K562 (cell line): ENCODE measurements at regions not wholly inside any gene's neighbourhood (a gene's known extent, or its start where the extent isn't known, plus 50 kb on each side); places are given as distances from the start of the nearest gene placed in this dataset.

ENCODE experiments used
- ARID1B ChIP-seq: fragments of 450-650 bp; IDR thresholded peaks from 2 replicates; pipeline ENCODE4 v1.6.1; 2016; ENCODE audit warnings: antibody characterized with exemption, mild to moderate bottlenecking, inconsistent platforms
- ATF7 ChIP-seq: fragments of 450-650 bp; IDR thresholded peaks from 2 replicates; pipeline ENCODE4 v1.7.1; 2014; ENCODE audit warnings: mild to moderate bottlenecking, moderate library complexity
- CEBPG ChIP-seq, 3 experiments: fragments of 200-800 bp in 1 of 3; sonication (Bioruptor generic) in 1 of 3; sonication (generic) in 1 of 3; formaldehyde crosslinking in 1 of 3; IDR thresholded peaks in 2 of 3; conservative IDR thresholded peaks in 1 of 3; 2 replicates each; pipeline versions ENCODE4 v1.6.1 to v1.8.0; 2016 to 2022; ENCODE audit warnings: missing compliant biosample characterization in 2 of 3, missing genetic modification characterization in 2 of 3, mild to moderate bottlenecking in 1 of 3, missing genetic modification reagents in 1 of 3
- COPS2 ChIP-seq: fragments of 450-650 bp; conservative IDR thresholded peaks from 2 replicates; pipeline ENCODE4 v1.6.1; 2016; ENCODE audit warnings: mild to moderate bottlenecking, moderate library complexity
- DACH1 ChIP-seq: fragments of 450-650 bp; IDR thresholded peaks from 2 replicates; pipeline ENCODE4 v1.6.1; 2018; ENCODE audit not compliant: partially characterized antibody
- DPF2 ChIP-seq: fragments of 450-650 bp; IDR thresholded peaks from 2 replicates; pipeline ENCODE4 v1.6.1; 2016
- ETV5 ChIP-seq: sonication (generic); formaldehyde crosslinking; IDR thresholded peaks from 2 replicates; pipeline ENCODE4 v1.4.0; 2020; ENCODE audit warnings: low read depth, mild to moderate bottlenecking, missing genetic modification reagents
- KAT7 ChIP-seq: sonication (generic); formaldehyde crosslinking; IDR thresholded peaks from 2 replicates; pipeline ENCODE4 v1.8.0; 2022; ENCODE audit warnings: missing genetic modification reagents, mild to moderate bottlenecking, borderline replicate concordance
- KLF1 ChIP-seq: fragments of 450-650 bp; IDR thresholded peaks from 2 replicates; pipeline ENCODE4 v1.6.1; 2016; ENCODE audit warnings: missing genetic modification characterization, missing compliant biosample characterization
- NR4A1 ChIP-seq, 2 experiments: fragments of 250-450 bp in 1 of 2; fragments of 450-650 bp in 1 of 2; sonication (Bioruptor Pico) in 1 of 2; IDR thresholded peaks; 2 replicates each; pipeline versions ENCODE4 v1.4.0 to v1.6.1; 2016 to 2020; ENCODE audit warnings: mild to moderate bottlenecking in 2 of 2, missing compliant biosample characterization in 1 of 2, missing genetic modification characterization in 1 of 2, moderate library complexity in 1 of 2
- POLR3A ChIP-seq: IDR thresholded peaks from 2 replicates; pipeline ENCODE4 v1.6.1; 2011; ENCODE audit warnings: borderline replicate concordance, mild to moderate bottlenecking, moderate library complexity; ENCODE audit not compliant: insufficient read length, insufficient read depth; ENCODE audit errors: extremely low read depth
- PRDM10 ChIP-seq: fragments of 450-650 bp; IDR thresholded peaks from 2 replicates; pipeline ENCODE4 v1.6.1; 2018; ENCODE audit not compliant: partially characterized antibody
- SMARCA4 ChIP-seq: fragments of 450-650 bp; IDR thresholded peaks from 2 replicates; pipeline ENCODE4 v1.6.1; 2016
- SNIP1 ChIP-seq: fragments of 450-650 bp; IDR thresholded peaks from 2 replicates; pipeline ENCODE4 v1.7.1; 2017; ENCODE audit warnings: low read depth, mild to moderate bottlenecking
- SRF ChIP-seq, 2 experiments: fragments of 250-450, 450-650 bp in 1 of 2; sonication (Bioruptor Pico) in 1 of 2; sonication (generic) in 1 of 2; formaldehyde crosslinking; IDR thresholded peaks; 2 replicates each; pipeline versions ENCODE4 v1.5.0 to v1.5.1; 2020 to 2022; ENCODE audit warnings: mild to moderate bottlenecking in 1 of 2, missing genetic modification reagents in 1 of 2
- TAF7 ChIP-seq: fragments of 450-650 bp; IDR thresholded peaks from 2 replicates; pipeline ENCODE4 v1.6.1; 2016; ENCODE audit warnings: missing genetic modification characterization, missing compliant biosample characterization
- ZKSCAN8 ChIP-seq: fragments of 200-800 bp; sonication (Bioruptor generic); IDR thresholded peaks from 2 replicates; pipeline ENCODE4 v1.6.1; 2016; ENCODE audit warnings: missing genetic modification characterization, missing compliant biosample characterization
- ZNF134 ChIP-seq: fragments of 250-450 bp; sonication (Bioruptor Pico); conservative IDR thresholded peaks from 2 replicates; pipeline ENCODE4 v1.4.0; 2020
- ZNF77 ChIP-seq: fragments of 250-450 bp; sonication (Bioruptor Pico); IDR thresholded peaks from 2 replicates; pipeline ENCODE4 v1.5.0; 2020
- TF ChIP-seq, protein P1 (sequence below): fragments of 450-650 bp; IDR thresholded peaks from 2 replicates; pipeline ENCODE4 v1.7.1; 2018; ENCODE audit warnings: mild to moderate bottlenecking, low read depth; ENCODE audit not compliant: partially characterized antibody
- TF ChIP-seq, protein P2 (sequence below): fragments of 450-650 bp; IDR thresholded peaks from 2 replicates; pipeline ENCODE4 v1.6.1; 2016; ENCODE audit warnings: missing biosample characterization, missing genetic modification characterization

DNA sequence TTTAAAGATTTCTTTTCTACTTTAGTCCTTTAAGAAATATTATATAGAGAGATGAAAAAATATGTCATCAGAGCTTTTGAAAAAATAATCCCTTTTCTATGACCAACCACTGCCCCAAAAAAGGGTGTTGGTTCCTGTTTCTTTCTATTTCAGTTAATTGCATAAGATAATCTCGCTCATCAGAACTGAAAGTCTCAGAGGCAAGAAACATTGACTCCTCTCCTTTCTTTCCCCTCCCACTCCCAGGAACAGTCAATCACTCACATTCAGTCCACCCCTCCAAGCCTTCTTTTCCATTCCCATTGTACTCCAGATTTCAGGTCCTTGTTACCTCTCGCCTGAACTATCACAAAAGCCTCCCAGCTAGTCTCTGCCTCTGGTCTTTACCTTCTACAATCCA is 153.7 kb upstream of the ABI3BP start (continued):
- TF ChIP-seq PRDM10 (peak; percentile 30), ARID1B (peak; percentile 45; the same call in 1 of the 2 replicates), KAT7 (CRISPR knock-in tag) (no peak), POLR3A (no peak), ATF7 (peak; percentile 71; the same call in 1 of the 2 replicates), ZNF134 (CRISPR knock-in tag) (no peak), CEBPG (CRISPR knock-in tag; IDR thresholded peaks at IDR 0.05) (peak; percentile 95), CEBPG (tag; conservative IDR thresholded peaks at IDR 0.05 in 1 of 2, IDR thresholded peaks at IDR 0.05 in 1 of 2) (peak; percentile 85 to 97), TAF7 (tag) (no peak), ZKSCAN8 (no peak), SNIP1 (no peak), DACH1 (no peak), ZNF77 (CRISPR knock-in tag) (no peak), SRF (CRISPR knock-in tag; IDR thresholded peaks at IDR 0.05) (peak; percentile 93 to 99), ETV5 (CRISPR knock-in tag) (no peak), COPS2 (no peak), KLF1 (tag) (no peak), DPF2 (peak; percentile 36; the same call in 1 of the 2 replicates), SMARCA4 (peak; percentile 52; the same call in 1 of the 2 replicates), NR4A1 (CRISPR knock-in tag; IDR thresholded peaks at IDR 0.05) (no peak), NR4A1 (tag; IDR thresholded peaks at IDR 0.05) (no peak)
- TF ChIP-seq, protein P1, sequence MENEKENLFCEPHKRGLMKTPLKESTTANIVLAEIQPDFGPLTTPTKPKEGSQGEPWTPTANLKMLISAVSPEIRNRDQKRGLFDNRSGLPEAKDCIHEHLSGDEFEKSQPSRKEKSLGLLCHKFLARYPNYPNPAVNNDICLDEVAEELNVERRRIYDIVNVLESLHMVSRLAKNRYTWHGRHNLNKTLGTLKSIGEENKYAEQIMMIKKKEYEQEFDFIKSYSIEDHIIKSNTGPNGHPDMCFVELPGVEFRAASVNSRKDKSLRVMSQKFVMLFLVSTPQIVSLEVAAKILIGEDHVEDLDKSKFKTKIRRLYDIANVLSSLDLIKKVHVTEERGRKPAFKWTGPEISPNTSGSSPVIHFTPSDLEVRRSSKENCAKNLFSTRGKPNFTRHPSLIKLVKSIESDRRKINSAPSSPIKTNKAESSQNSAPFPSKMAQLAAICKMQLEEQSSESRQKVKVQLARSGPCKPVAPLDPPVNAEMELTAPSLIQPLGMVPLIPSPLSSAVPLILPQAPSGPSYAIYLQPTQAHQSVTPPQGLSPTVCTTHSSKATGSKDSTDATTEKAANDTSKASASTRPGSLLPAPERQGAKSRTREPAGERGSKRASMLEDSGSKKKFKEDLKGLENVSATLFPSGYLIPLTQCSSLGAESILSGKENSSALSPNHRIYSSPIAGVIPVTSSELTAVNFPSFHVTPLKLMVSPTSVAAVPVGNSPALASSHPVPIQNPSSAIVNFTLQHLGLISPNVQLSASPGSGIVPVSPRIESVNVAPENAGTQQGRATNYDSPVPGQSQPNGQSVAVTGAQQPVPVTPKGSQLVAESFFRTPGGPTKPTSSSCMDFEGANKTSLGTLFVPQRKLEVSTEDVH = no peak
- TF ChIP-seq, protein P2, sequence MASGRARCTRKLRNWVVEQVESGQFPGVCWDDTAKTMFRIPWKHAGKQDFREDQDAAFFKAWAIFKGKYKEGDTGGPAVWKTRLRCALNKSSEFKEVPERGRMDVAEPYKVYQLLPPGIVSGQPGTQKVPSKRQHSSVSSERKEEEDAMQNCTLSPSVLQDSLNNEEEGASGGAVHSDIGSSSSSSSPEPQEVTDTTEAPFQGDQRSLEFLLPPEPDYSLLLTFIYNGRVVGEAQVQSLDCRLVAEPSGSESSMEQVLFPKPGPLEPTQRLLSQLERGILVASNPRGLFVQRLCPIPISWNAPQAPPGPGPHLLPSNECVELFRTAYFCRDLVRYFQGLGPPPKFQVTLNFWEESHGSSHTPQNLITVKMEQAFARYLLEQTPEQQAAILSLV (tag) = peak; percentile 70
